C4-2B (cell line): ENCODE measurements at regions not wholly inside any gene's neighbourhood (a gene's known extent, or its start where the extent isn't known, plus 50 kb on each side); places are given as distances from the start of the nearest gene placed in this dataset.

ENCODE experiments used
- CTCF ChIP-seq: fragments of 450-650 bp; conservative IDR thresholded peaks from 2 replicates; pipeline ENCODE4 v1.5.1; 2017; ENCODE audit warnings: mild to moderate bottlenecking
- ZFX ChIP-seq: fragments of 450-650 bp; IDR thresholded peaks from 2 replicates; pipeline ENCODE4 v1.6.1; 2017

- TF ChIP-seq CTCF, result no peak
- no peak for TF ChIP-seq ZFX
Observed at GRCh38 chr5:67903656-67904055, 311.9 kb upstream of the PIK3R1 start.
